K562 (cell line): ENCODE measurements at regions not wholly inside any gene's neighbourhood (a gene's known extent, or its start where the extent isn't known, plus 50 kb on each side); places are given as distances from the start of the nearest gene placed in this dataset.
A peak's percentile ranks its signal among the peaks of the same experiment; 100 is the strongest.

Experiments
- ATAC-seq: fragments of 200-7000 bp; cut with Tn5 transposase; 3 replicates; pipeline ENCODE4 v1.9.1; 2020; ENCODE audit warnings: moderate library complexity
- BruUV-seq: library from RNA; stranded (reverse); fragments of 400-500 nt; replicated peaks from 2 replicates; lab custom pipeline; 2021; lab: Mats Ljungman, UMichigan
- CTCF ChIA-PET: fragments of 300-600 bp; formaldehyde crosslinking; extraction: SDS; loops from one replicate; lab custom pipeline; 2021; ENCODE audit warnings: low intra/inter-chr PET ratio; lab: Yijun Ruan, JAX
- POLR2A ChIA-PET: fragments of 300-600, 350-650 bp; sonication (Branson Sonifier 250); formaldehyde crosslinking; extraction: SDS; loops from one replicate; lab custom pipeline; 2021; ENCODE audit warnings: antibody characterized with exemption, inconsistent platforms; lab: Yijun Ruan, JAX
- DNase-seq, 4 experiments: peaks; one replicate each; pipeline versions ENCODE4 v3.0.0 to v3.0.0-alpha.2; 2011 to 2018; ENCODE audit warnings: low spot score in 3 of 4, mixed read lengths in 3 of 4; ENCODE audit errors: extremely low read depth in 1 of 4
- FAIRE-seq: peaks from 2 replicates; lab custom pipeline; 2011; peaks lifted over from hg19 to GRCh38; lab: Jason Lieb, UNC
- H2AFZ ChIP-seq: 2 replicates; pipeline ENCODE4 v1.6.0; 2011; ENCODE audit warnings: low read depth, low read length, control low read depth, inconsistent platforms
- H3K27ac ChIP-seq: fragments of 200-600 bp; 3 replicates; pipeline ENCODE4 v1.8.0; 2011; ENCODE audit warnings: low read depth, mild to moderate bottlenecking, control low read depth, inconsistent platforms, low read length, moderate library complexity, mixed read lengths; ENCODE audit errors: extremely low read depth
- H3K27me3 ChIP-seq, 2 experiments: fragments of 300-600 bp in 1 of 2; 2 replicates in 1 of 2; 3 replicates in 1 of 2; pipeline versions ENCODE4 v1.6.0 to v1.8.0; 2011; ENCODE audit warnings: inconsistent platforms in 2 of 2, low read length in 2 of 2, mild to moderate bottlenecking in 1 of 2, mixed read lengths in 1 of 2, moderate library complexity in 1 of 2; ENCODE audit not compliant: control insufficient read depth in 2 of 2, insufficient read depth in 2 of 2
- H3K36me3 ChIP-seq: fragments of 300-600 bp; 3 replicates; pipeline ENCODE4 v1.8.0; 2011; ENCODE audit warnings: mild to moderate bottlenecking, low read length, inconsistent platforms; ENCODE audit not compliant: control insufficient read depth, insufficient read depth
- H3K4me1 ChIP-seq, 2 experiments: fragments of 200-600 bp in 1 of 2; replicated peaks in 1 of 2; 2 replicates in 1 of 2; 3 replicates in 1 of 2; pipeline versions ENCODE4 v1.5.1 to v1.8.0; 2011; ENCODE audit warnings: inconsistent platforms in 2 of 2, low read length in 2 of 2, mild to moderate bottlenecking in 1 of 2, mixed read lengths in 1 of 2, moderate library complexity in 1 of 2; ENCODE audit not compliant: control insufficient read depth in 2 of 2, insufficient read depth in 2 of 2
- H3K4me2 ChIP-seq: 2 replicates; pipeline ENCODE4 v1.6.1; 2011; ENCODE audit warnings: low read length, control low read depth, inconsistent platforms, mixed read lengths; ENCODE audit not compliant: insufficient read depth
- H3K4me3 ChIP-seq: fragments of 200-600 bp; sonication (generic), shearing (Covaris generic); 2 replicates; pipeline ENCODE4 v1.5.1; 2016; ENCODE audit warnings: control low read depth, inconsistent platforms
- H3K79me2 ChIP-seq: fragments of 200-600 bp; 3 replicates; pipeline ENCODE4 v1.8.0; 2011; ENCODE audit warnings: low read length, inconsistent platforms; ENCODE audit not compliant: control insufficient read depth, insufficient read depth
- H3K9ac ChIP-seq, 2 experiments: 2 replicates each; pipeline versions ENCODE4 v1.6.0 to v1.6.1; 2011; ENCODE audit warnings: low read depth in 2 of 2, low read length in 2 of 2, control low read depth in 1 of 2, inconsistent platforms in 1 of 2, mild to moderate bottlenecking in 1 of 2, mixed read lengths in 1 of 2; ENCODE audit not compliant: insufficient read depth in 1 of 2
- H3K9me1 ChIP-seq: one replicate; pipeline ENCODE4 v1.6.0; 2011; ENCODE audit warnings: inconsistent platforms, mild to moderate bottlenecking, low read length, moderate library complexity; ENCODE audit not compliant: control insufficient read depth, insufficient read depth
- H3K9me3 ChIP-seq: replicated peaks from 2 replicates; pipeline ENCODE4 v1.5.1; 2011; ENCODE audit warnings: low read depth, low read length, inconsistent platforms; ENCODE audit not compliant: control insufficient read depth, insufficient read depth
- H4K20me1 ChIP-seq: replicated peaks from 2 replicates; pipeline ENCODE4 v1.6.1; 2011; ENCODE audit warnings: low read length, inconsistent platforms, mixed read lengths; ENCODE audit not compliant: control insufficient read depth, insufficient read depth
- ARID2 ChIP-seq: fragments of 450-650 bp; IDR thresholded peaks from 2 replicates; pipeline ENCODE4 v1.6.1; 2017; ENCODE audit warnings: antibody characterized with exemption, mild to moderate bottlenecking
- HDAC6 ChIP-seq: IDR thresholded peaks from 2 replicates; pipeline ENCODE4 v1.6.1; 2012; ENCODE audit warnings: low read depth, mild to moderate bottlenecking, control low read depth, inconsistent platforms, low read length, moderate library complexity
- MXI1 ChIP-seq: IDR thresholded peaks from 2 replicates; pipeline ENCODE4 v1.6.1; 2011; ENCODE audit warnings: low read depth, mild to moderate bottlenecking, improper control_type of control experiment, low read length
- NR0B1 ChIP-seq: fragments of 450-650 bp; IDR thresholded peaks from one replicate; pipeline ENCODE4 v1.6.1; 2018; ENCODE audit warnings: mild to moderate bottlenecking, moderate library complexity; ENCODE audit not compliant: partially characterized antibody
- NR1H2 ChIP-seq: sonication (generic); formaldehyde crosslinking; IDR thresholded peaks from 2 replicates; pipeline ENCODE4 v1.4.0; 2020; ENCODE audit warnings: mild to moderate bottlenecking, missing genetic modification reagents
- RBM25 ChIP-seq: fragments of 200-400 bp; formaldehyde crosslinking; IDR thresholded peaks from 2 replicates; pipeline ENCODE4 v1.6.1; 2018; ENCODE audit warnings: low read length, low read depth, moderate library complexity; ENCODE audit not compliant: severe bottlenecking
- SOX6 ChIP-seq: fragments of 450-650 bp; IDR thresholded peaks from 2 replicates; pipeline ENCODE4 v1.6.1; 2014; ENCODE audit warnings: mild to moderate bottlenecking
- ZKSCAN1 ChIP-seq: fragments of 150-350 bp; IDR thresholded peaks from 2 replicates; pipeline ENCODE4 v1.6.1; 2016; ENCODE audit warnings: low read depth, low read length
- ZNF436 ChIP-seq: fragments of 250-450, 450-650 bp; sonication (Bioruptor Pico); formaldehyde crosslinking; IDR thresholded peaks from 2 replicates; pipeline ENCODE4 v1.7.0; 2020; ENCODE audit warnings: mild to moderate bottlenecking
- ZNF695 ChIP-seq: fragments of 450-650 bp; formaldehyde crosslinking; IDR thresholded peaks from 2 replicates; pipeline ENCODE4 v1.4.0; 2020; ENCODE audit warnings: mild to moderate bottlenecking, moderate library complexity
- WGBS: fragments of 100-300 bp; shearing (Covaris generic); methylation state at CpG from one replicate; pipeline ENCODE4 v1.1.6; 2016; ENCODE audit warnings: low coverage, mixed read lengths; ENCODE audit not compliant: insufficient coverage; ENCODE audit errors: missing lambda C conversion rate; 5-methylcytosine and 5-hydroxymethylcytosine counted together
- in situ Hi-C: fragments of 300-500 bp; cut with MboI; formaldehyde crosslinking; loops from 4 replicates; pipeline ENCODE4 v1.15.0; 2018; ENCODE audit warnings: inconsistent platforms, mixed read lengths
- intact Hi-C: fragments of 100-400 bp; cut with micrococcal nuclease; formaldehyde crosslinking; loops from 2 replicates; pipeline ENCODE4 v1.14.2; 2022
- TF ChIP-seq, protein P1 (sequence below): sonication (generic); formaldehyde crosslinking; IDR thresholded peaks from 2 replicates; pipeline ENCODE4 v1.8.0; 2022; ENCODE audit warnings: missing genetic modification reagents, mild to moderate bottlenecking, borderline replicate concordance
- TF ChIP-seq, protein P2 (sequence below): fragments of 250-450 bp; sonication (Bioruptor Pico); IDR thresholded peaks from 2 replicates; pipeline ENCODE4 v1.6.1; 2021; ENCODE audit warnings: mild to moderate bottlenecking

GRCh38 chr6:88529726-88530125, 363.6 kb upstream of the CNR1 start (continued):
- TF ChIP-seq, protein P1, sequence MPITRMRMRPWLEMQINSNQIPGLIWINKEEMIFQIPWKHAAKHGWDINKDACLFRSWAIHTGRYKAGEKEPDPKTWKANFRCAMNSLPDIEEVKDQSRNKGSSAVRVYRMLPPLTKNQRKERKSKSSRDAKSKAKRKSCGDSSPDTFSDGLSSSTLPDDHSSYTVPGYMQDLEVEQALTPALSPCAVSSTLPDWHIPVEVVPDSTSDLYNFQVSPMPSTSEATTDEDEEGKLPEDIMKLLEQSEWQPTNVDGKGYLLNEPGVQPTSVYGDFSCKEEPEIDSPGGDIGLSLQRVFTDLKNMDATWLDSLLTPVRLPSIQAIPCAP = no peak
- no peak for TF ChIP-seq ZNF695 (CRISPR knock-in tag)
- TF ChIP-seq HDAC6 = no peak
- TF ChIP-seq ZKSCAN1 = no peak
- TF ChIP-seq SOX6 = no peak
- no peak for TF ChIP-seq NR1H2
- no peak for TF ChIP-seq MXI1
- TF ChIP-seq ARID2 = no peak
- no peak for TF ChIP-seq NR0B1
- TF ChIP-seq, protein P2, sequence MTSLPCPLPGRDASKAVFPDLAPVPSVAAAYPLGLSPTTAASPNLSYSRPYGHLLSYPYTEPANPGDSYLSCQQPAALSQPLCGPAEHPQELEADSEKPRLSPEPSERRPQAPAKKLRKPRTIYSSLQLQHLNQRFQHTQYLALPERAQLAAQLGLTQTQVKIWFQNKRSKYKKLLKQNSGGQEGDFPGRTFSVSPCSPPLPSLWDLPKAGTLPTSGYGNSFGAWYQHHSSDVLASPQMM (CRISPR knock-in tag) = no peak
- TF ChIP-seq, all 486 proteins: peak for 0

GRCh38 chr6:88520445-88520844, 354.3 kb upstream of the CNR1 start:
- CTCF ChIA-PET = no interaction called here
- in situ Hi-C loops (no loop called here), intact Hi-C loops (no loop called here)
- DNase-seq (no peak), FAIRE-seq (no peak)
- Histone ChIP-seq H3K36me3 (no peaks in the 10 kb centered on the region), H3K4me2 (no peak overlapping the region), H3K79me2 (no peaks in the 10 kb centered on the region), H2AFZ (no peak overlapping the region), H3K27me3 (no peaks in the 10 kb centered on the region)
- no TSS peak for BruUV-seq
- 0% methylated on average over 7 of the region's 7 CpGs for WGBS
- POLR2A ChIA-PET = no interaction called here
- TF ChIP-seq ZNF436 (CRISPR knock-in tag) (no peak), RBM25 (peak; percentile 64)
- TF ChIP-seq, all 486 proteins: peak for 1
- no peaks in the 10 kb centered on the region for H3K9me3 ChIP-seq
- no peak for ATAC-seq
- H3K4me1 ChIP-seq = peaks cover 0 to 7% of the 10 kb centered on the region in 2 experiments; a peak in 3 of 5 replicates
- H4K20me1 ChIP-seq = no peaks in the 10 kb centered on the region
- H3K4me3 ChIP-seq = no peak overlapping the region
- H3K9me1 ChIP-seq = no peaks in the 10 kb centered on the region
- H3K9ac ChIP-seq = no peak overlapping the region
- no peak overlapping the region for H3K27ac ChIP-seq
